Caco-2 (cell line): ENCODE measurements at regions not wholly inside any gene's neighbourhood (a gene's known extent, or its start where the extent isn't known, plus 50 kb on each side); places are given as distances from the start of the nearest gene placed in this dataset.

Experiments
- BruUV-seq: library from RNA; stranded (reverse); fragments of 400-500 nt; replicated peaks from 2 replicates; lab custom pipeline; 2021; lab: Mats Ljungman, UMichigan
- CTCF ChIA-PET: fragments of 300-600 bp; sonication (Branson Sonifier 250); formaldehyde crosslinking; loops from one replicate; lab custom pipeline; 2022; ENCODE audit warnings: antibody characterized with exemption; lab: Charles Lee
- POLR2A ChIA-PET: fragments of 300-600 bp; sonication (Branson Sonifier 250); formaldehyde crosslinking; loops from one replicate; lab custom pipeline; 2022; ENCODE audit warnings: antibody characterized with exemption; lab: Charles Lee
- DNase-seq, 2 experiments: peaks; one replicate each; pipeline versions ENCODE4 v3.0.0 to v3.0.0-alpha.2; 2020 to 2022
- H3K27me3 ChIP-seq: replicated peaks from 2 replicates; pipeline ENCODE4 v1.6.0; 2011; ENCODE audit warnings: low read length; ENCODE audit not compliant: control insufficient read depth, insufficient read depth
- H3K36me3 ChIP-seq: 2 replicates; pipeline ENCODE4 v1.5.1; 2011; ENCODE audit warnings: low read length; ENCODE audit not compliant: control insufficient read depth, insufficient read depth
- H3K4me1 ChIP-seq: fragments of 250-450 bp; sonication (Bioruptor Pico); 2 replicates; pipeline ENCODE4 v1.5.1; 2020; ENCODE audit warnings: mild to moderate bottlenecking
- H3K4me3 ChIP-seq: 2 replicates; pipeline ENCODE4 v1.5.1; 2011; ENCODE audit warnings: low read depth, mild to moderate bottlenecking, control low read depth, low read length
- H3K9me3 ChIP-seq: fragments of 250-450 bp; sonication (Bioruptor Pico); 2 replicates; pipeline ENCODE4 v1.5.1; 2020; ENCODE audit warnings: mild to moderate bottlenecking, moderate library complexity
- H3K27ac Mint-ChIP-seq: one replicate; pipeline ENCODE4 v1.8.0; 2022; ENCODE audit warnings: mixed read lengths; ENCODE audit not compliant: unreplicated experiment
- H3K27me3 Mint-ChIP-seq: one replicate; pipeline ENCODE4 v1.8.0; 2022; ENCODE audit warnings: mixed read lengths; ENCODE audit not compliant: insufficient read depth, unreplicated experiment
- H3K36me3 Mint-ChIP-seq: one replicate; pipeline ENCODE4 v1.8.0; 2022; ENCODE audit warnings: mild to moderate bottlenecking, mixed read lengths; ENCODE audit not compliant: insufficient read depth, unreplicated experiment
- H3K4me1 Mint-ChIP-seq: one replicate; pipeline ENCODE4 v1.8.0; 2022; ENCODE audit warnings: low read depth, mixed read lengths; ENCODE audit not compliant: unreplicated experiment
- H3K4me3 Mint-ChIP-seq: one replicate; pipeline ENCODE4 v1.8.0; 2022; ENCODE audit warnings: mild to moderate bottlenecking, moderate library complexity, mixed read lengths; ENCODE audit not compliant: unreplicated experiment
- H3K9me3 Mint-ChIP-seq: one replicate; pipeline ENCODE4 v1.8.0; 2022; ENCODE audit warnings: mixed read lengths; ENCODE audit not compliant: unreplicated experiment
- CTCF ChIP-seq, 2 experiments: fragments of 200-600 bp in 1 of 2; IDR thresholded peaks; 1 replicate in 1 of 2; 2 replicates in 1 of 2; pipeline versions ENCODE4 v1.5.1 to v1.8.0; 2011 to 2022; ENCODE audit warnings: antibody characterized with exemption in 1 of 2, control low read depth in 1 of 2, inconsistent platforms in 1 of 2, low read depth in 1 of 2, low read length in 1 of 2, mild to moderate bottlenecking in 1 of 2, moderate library complexity in 1 of 2; ENCODE audit not compliant: insufficient read depth in 1 of 2, severe bottlenecking in 1 of 2, unreplicated experiment in 1 of 2
- intact Hi-C: fragments of 100-400 bp; cut with micrococcal nuclease; formaldehyde crosslinking; loops from one replicate; pipeline ENCODE4 v1.10.0; 2022; ENCODE audit not compliant: unreplicated experiment

- Mint-ChIP-seq H3K9me3 (no peaks in the 10 kb centered on the region), H3K4me3 (no peak overlapping the region), H3K27me3 (peaks cover 3% of the 10 kb centered on the region), H3K27ac (no peak overlapping the region), H3K36me3 (no peaks in the 10 kb centered on the region), H3K4me1 (no peaks in the 10 kb centered on the region)
- no peak for DNase-seq
- POLR2A ChIA-PET: no interaction called here
- no peaks in the 10 kb centered on the region for H3K27me3 ChIP-seq
- H3K4me3 ChIP-seq: no peak overlapping the region
- no peaks in the 10 kb centered on the region for H3K4me1 ChIP-seq
- intact Hi-C loops: no loop called here
- TF ChIP-seq CTCF (IDR thresholded peaks at IDR 0.05; ENCODE audit: insufficient read depth in 1 of 2, low read depth in 1 of 2, low read length in 1 of 2, severe bottlenecking in 1 of 2, unreplicated experiment in 1 of 2): no peak
- no TSS peak for BruUV-seq
- H3K36me3 ChIP-seq: no peaks in the 10 kb centered on the region
- H3K9me3 ChIP-seq: no peaks in the 10 kb centered on the region
- CTCF ChIA-PET: no interaction called here
Measured at GRCh38 chr11:87779276-87780067, 395.8 kb downstream of the RAB38 start.

- Mint-ChIP-seq H3K27me3 (peaks cover 3% of the 10 kb centered on the region), H3K36me3 (no peaks in the 10 kb centered on the region), H3K4me1 (no peaks in the 10 kb centered on the region), H3K9me3 (no peaks in the 10 kb centered on the region), H3K27ac (no peak overlapping the region), H3K4me3 (no peak overlapping the region)
- no peak for DNase-seq
- intact Hi-C loops: no loop called here
- no TSS peak for BruUV-seq
- H3K4me1 ChIP-seq: no peaks in the 10 kb centered on the region
- no peaks in the 10 kb centered on the region for H3K9me3 ChIP-seq
- H3K36me3 ChIP-seq: no peaks in the 10 kb centered on the region
- TF ChIP-seq CTCF (IDR thresholded peaks at IDR 0.05; ENCODE audit: insufficient read depth in 1 of 2, low read depth in 1 of 2, low read length in 1 of 2, severe bottlenecking in 1 of 2, unreplicated experiment in 1 of 2): no peak
- no peak overlapping the region for H3K4me3 ChIP-seq
- no peaks in the 10 kb centered on the region for H3K27me3 ChIP-seq
- ChIA-PET CTCF (no interaction called here), POLR2A (no interaction called here)
Measured at GRCh38 chr11:87778357-87778756, 396.9 kb downstream of the RAB38 start.

- H3K36me3 Mint-ChIP-seq: no peaks in the 10 kb centered on the region
- no peaks in the 10 kb centered on the region for H3K36me3 ChIP-seq
- CTCF ChIA-PET: no interaction called here
- peaks cover 3% of the 10 kb centered on the region for H3K27me3 Mint-ChIP-seq
- DNase-seq: no peak
- TF ChIP-seq CTCF (IDR thresholded peaks at IDR 0.05; ENCODE audit: insufficient read depth in 1 of 2, low read depth in 1 of 2, low read length in 1 of 2, severe bottlenecking in 1 of 2, unreplicated experiment in 1 of 2): no peak
- no peaks in the 10 kb centered on the region for H3K4me1 ChIP-seq
- no peaks in the 10 kb centered on the region for H3K4me1 Mint-ChIP-seq
- POLR2A ChIA-PET: no interaction called here
- H3K4me3 ChIP-seq: no peak overlapping the region
- no peaks in the 10 kb centered on the region for H3K9me3 Mint-ChIP-seq
- intact Hi-C loops: no loop called here
- no peak overlapping the region for H3K4me3 Mint-ChIP-seq
- no peaks in the 10 kb centered on the region for H3K9me3 ChIP-seq
- BruUV-seq: no TSS peak
- H3K27me3 ChIP-seq: no peaks in the 10 kb centered on the region
- no peak overlapping the region for H3K27ac Mint-ChIP-seq
Measured at GRCh38 chr11:87775036-87775435, 400.2 kb downstream of the RAB38 start.
